ENCODE measurements at regions not wholly inside any gene's neighbourhood (a gene's known extent, or its start where the extent isn't known, plus 50 kb on each side); places are given as distances from the start of the nearest gene placed in this dataset.

DNA sequence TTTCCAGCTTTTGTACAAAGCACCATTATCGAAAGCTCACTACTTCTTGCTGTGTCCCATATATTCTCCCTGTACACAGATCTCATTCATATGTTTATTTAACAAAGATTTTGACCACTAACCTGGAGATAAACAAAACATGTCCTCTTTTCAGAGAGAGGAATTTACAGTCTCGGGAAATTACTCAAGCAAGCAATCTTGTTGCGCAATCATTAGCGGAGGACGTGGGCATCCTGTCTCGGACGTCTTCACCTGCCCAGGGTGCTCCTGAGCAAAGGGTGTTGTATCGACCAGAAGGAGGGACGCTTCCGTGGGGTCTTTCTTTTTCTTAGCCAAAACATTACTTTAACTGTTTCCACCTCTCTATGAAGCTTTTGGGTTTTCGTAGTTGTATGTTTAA, 66.5 kb upstream of the CLCN4 start:
- no peaks in the 10 kb centered on the region for H3K4me1 Mint-ChIP-seq
- no peak for DNase-seq (ENCODE audit: low spot score in 2 of 2, unreplicated experiment in 2 of 2)
- TF ChIP-seq, protein P1, sequence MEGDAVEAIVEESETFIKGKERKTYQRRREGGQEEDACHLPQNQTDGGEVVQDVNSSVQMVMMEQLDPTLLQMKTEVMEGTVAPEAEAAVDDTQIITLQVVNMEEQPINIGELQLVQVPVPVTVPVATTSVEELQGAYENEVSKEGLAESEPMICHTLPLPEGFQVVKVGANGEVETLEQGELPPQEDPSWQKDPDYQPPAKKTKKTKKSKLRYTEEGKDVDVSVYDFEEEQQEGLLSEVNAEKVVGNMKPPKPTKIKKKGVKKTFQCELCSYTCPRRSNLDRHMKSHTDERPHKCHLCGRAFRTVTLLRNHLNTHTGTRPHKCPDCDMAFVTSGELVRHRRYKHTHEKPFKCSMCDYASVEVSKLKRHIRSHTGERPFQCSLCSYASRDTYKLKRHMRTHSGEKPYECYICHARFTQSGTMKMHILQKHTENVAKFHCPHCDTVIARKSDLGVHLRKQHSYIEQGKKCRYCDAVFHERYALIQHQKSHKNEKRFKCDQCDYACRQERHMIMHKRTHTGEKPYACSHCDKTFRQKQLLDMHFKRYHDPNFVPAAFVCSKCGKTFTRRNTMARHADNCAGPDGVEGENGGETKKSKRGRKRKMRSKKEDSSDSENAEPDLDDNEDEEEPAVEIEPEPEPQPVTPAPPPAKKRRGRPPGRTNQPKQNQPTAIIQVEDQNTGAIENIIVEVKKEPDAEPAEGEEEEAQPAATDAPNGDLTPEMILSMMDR (IDR thresholded peaks at IDR 0.05; ENCODE audit: unreplicated experiment): no peak
- no peak overlapping the region for H3K27ac Mint-ChIP-seq
- H3K9me3 Mint-ChIP-seq: peaks cover 13% of the 10 kb centered on the region
- H3K36me3 Mint-ChIP-seq: peaks cover 19% of the 10 kb centered on the region
- H3K27me3 Mint-ChIP-seq (ENCODE audit: low read depth): no peaks in the 10 kb centered on the region
- H3K4me3 Mint-ChIP-seq: no peak overlapping the region

DNA sequence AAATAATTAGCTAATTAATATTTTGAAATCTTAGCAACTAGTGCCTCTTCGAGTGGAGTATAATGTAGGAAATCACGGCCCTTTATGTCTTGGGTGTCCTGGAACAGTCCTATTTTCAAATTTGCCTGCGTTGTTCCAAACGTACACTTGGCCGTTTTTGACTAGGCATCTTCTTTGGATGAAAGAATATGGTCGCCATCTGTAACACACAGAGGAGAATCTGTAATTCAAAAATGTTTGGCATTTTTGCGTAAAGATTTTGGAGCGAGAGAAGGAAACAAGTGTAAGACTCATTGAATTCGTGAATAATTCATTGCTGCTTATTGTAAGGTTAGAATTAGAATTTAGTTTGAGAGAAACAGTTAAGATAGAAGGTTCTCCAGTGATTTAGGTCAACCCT, 61.5 kb upstream of the CLCN4 start:
- TF ChIP-seq, protein P1 (IDR thresholded peaks at IDR 0.05; ENCODE audit: unreplicated experiment): no peak
- Mint-ChIP-seq H3K27ac (no peak overlapping the region), H3K4me1 (no peaks in the 10 kb centered on the region), H3K9me3 (peaks cover 23% of the 10 kb centered on the region), H3K36me3 (peaks cover 45% of the 10 kb centered on the region), H3K27me3 (ENCODE audit: low read depth) (no peaks in the 10 kb centered on the region), H3K4me3 (no peak overlapping the region)
- DNase-seq (ENCODE audit: low spot score in 2 of 2, unreplicated experiment in 2 of 2): no peak

DNA sequence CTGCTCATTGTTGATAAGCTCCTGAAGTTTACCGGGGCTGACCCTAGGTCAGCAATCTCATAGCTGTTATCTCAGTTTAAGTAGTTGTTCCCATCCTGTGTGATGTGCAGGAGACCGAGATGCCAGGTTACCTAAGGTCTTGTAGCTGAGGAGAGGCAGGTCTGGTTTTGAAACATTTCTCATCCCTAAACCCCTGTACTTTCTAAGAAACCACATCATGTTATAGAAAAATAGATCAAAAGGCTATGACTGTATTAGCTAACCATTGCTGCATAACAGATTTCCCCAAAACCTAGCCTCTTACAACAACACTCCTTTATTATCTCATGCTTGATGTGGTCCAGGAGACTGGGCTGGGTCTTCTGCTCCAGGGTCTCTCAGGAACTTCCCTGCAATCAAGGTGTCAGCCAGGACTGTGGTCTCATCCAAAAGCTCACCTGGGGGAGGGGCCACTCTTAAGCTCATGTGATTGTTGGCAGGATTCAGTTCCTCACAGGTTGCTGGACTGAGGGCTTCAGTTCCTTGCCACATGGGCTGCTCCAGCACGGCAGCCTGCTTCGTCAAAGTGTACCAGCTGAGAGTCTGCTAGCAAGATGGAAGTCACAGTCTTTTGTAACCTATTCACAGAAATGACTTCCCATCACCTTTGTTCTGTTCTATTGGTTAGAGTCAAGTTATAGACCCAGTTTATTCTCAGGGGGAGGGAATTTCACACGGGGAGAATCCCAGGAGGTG, 60.9 kb upstream of the CLCN4 start:
- peaks cover 18% of the 10 kb centered on the region for H3K9me3 Mint-ChIP-seq
- TF ChIP-seq, protein P1 (IDR thresholded peaks at IDR 0.05; ENCODE audit: unreplicated experiment): no peak
- DNase-seq (ENCODE audit: low spot score in 2 of 2, unreplicated experiment in 2 of 2): no peak
- no peaks in the 10 kb centered on the region for H3K27me3 Mint-ChIP-seq (ENCODE audit: low read depth)
- H3K36me3 Mint-ChIP-seq: peaks cover 46% of the 10 kb centered on the region
- no peak overlapping the region for H3K4me3 Mint-ChIP-seq
- no peaks in the 10 kb centered on the region for H3K4me1 Mint-ChIP-seq
- no peak overlapping the region for H3K27ac Mint-ChIP-seq

DNA sequence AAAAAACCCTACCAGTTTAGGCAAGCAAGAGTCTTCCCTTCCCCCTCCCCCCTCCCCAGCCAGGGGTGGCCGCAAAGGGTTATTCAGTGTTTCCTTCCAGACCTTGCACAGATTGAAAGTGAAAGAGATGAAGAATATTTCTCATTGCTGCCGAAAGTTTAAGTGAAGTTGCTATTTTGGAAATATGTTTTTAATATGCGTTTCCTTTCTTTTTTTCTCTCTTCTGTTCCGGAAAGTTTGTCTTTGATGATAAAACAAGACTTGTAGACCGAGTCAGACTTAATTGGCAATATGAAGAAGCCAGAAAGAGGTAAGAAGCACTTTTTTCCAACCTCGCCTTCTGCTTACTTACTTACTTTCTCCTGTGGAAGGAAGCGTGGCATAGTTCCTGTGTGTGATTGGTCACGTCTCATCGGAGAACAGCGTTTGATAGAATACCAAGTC, 58.5 kb upstream of the CLCN4 start:
- Mint-ChIP-seq H3K36me3 (peaks cover 53% of the 10 kb centered on the region), H3K4me3 (no peak overlapping the region), H3K27ac (no peak overlapping the region), H3K27me3 (ENCODE audit: low read depth) (no peaks in the 10 kb centered on the region), H3K9me3 (peaks cover 18% of the 10 kb centered on the region), H3K4me1 (no peaks in the 10 kb centered on the region)
- no peak for DNase-seq (ENCODE audit: low spot score in 2 of 2, unreplicated experiment in 2 of 2)
- TF ChIP-seq, protein P1 (IDR thresholded peaks at IDR 0.05; ENCODE audit: unreplicated experiment): no peak

DNA sequence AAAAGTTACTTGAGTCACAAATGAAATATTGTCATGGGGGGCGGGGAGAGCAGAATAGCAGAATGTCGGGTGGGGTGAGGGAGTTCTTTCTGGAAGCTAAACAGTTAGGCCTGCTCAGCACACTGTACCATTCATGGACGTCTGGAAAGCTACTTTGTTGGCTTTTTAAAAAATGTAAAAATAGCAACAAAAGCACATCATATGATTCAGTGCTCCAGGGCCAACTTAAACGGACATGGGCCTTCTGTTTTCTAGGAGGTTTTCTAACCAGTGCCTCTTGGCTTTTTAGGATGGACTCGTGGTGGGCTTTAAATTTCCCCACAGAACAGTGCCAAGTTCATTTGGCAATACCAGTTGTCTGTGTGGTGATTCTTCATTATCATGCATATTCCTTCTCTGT, 57.4 kb upstream of the CLCN4 start:
- H3K9me3 Mint-ChIP-seq: peaks cover 18% of the 10 kb centered on the region
- no peak for DNase-seq (ENCODE audit: low spot score in 2 of 2, unreplicated experiment in 2 of 2)
- no peaks in the 10 kb centered on the region for H3K27me3 Mint-ChIP-seq (ENCODE audit: low read depth)
- TF ChIP-seq, protein P1 (IDR thresholded peaks at IDR 0.05; ENCODE audit: unreplicated experiment): no peak
- no peaks in the 10 kb centered on the region for H3K4me1 Mint-ChIP-seq
- H3K27ac Mint-ChIP-seq: no peak overlapping the region
- H3K4me3 Mint-ChIP-seq: no peak overlapping the region
- peaks cover 58% of the 10 kb centered on the region for H3K36me3 Mint-ChIP-seq

Measured in mesothelial cell of epicardium (in vitro differentiated cells).